ENCODE measurements at regions not wholly inside any gene's neighbourhood (a gene's known extent, or its start where the extent isn't known, plus 50 kb on each side); places are given as distances from the start of the nearest gene placed in this dataset.

DNA sequence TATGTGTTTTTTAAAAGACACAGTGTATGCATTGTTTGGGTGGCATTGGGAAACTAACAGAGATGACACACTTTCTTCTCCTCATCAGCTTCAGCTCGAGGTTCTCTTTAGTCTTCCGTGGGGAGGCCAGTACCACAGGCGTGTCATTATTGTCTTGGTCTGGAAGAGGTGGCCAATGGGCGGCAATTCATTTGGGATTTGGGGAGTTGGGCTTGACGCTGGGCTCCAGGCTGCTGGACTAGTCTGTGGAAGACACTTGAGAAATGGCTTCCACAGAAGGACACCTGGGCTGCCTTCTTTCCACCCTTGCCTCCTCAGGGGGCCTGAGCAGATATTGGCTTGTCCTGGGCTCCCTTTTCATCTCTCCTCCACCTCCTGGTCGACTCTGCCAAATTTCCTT is 192.2 kb downstream of the SH2D4B start:
- peak; percentile 79 for DNase-seq (ENCODE audit: extremely low spot score)
- Histone ChIP-seq H3K4me3 (no peak overlapping the region), H3K27ac (replicated peaks in 1 of 4) (no peak overlapping the region), H3K9me3 (no peaks in the 10 kb centered on the region), H3K4me1 (no peaks in the 10 kb centered on the region), H3K27me3 (no peaks in the 10 kb centered on the region), H3K36me3 (no peaks in the 10 kb centered on the region)
- WGBS = 72% methylated on average over 6 of the region's 6 CpGs
- no peak for TF ChIP-seq POLR2AphosphoS5 (IDR thresholded peaks at IDR 0.05)
- intact Hi-C loops (cut with DNase I) = no loop called here

- H3K4me3 ChIP-seq = no peak overlapping the region
- no peak overlapping the region for H3K27ac ChIP-seq (replicated peaks in 1 of 4)
- WGBS = 53% methylated on average over 2 of the region's 2 CpGs
- H3K27me3 ChIP-seq = no peaks in the 10 kb centered on the region
- H3K4me1 ChIP-seq = no peaks in the 10 kb centered on the region
- intact Hi-C loops (cut with DNase I) = no loop called here
- H3K9me3 ChIP-seq = no peaks in the 10 kb centered on the region
- TF ChIP-seq EP300 (IDR thresholded peaks at IDR 0.05) (no peak), POLR2A (IDR thresholded peaks at IDR 0.05; ENCODE audit: low read depth) (no peak), POLR2AphosphoS5 (IDR thresholded peaks at IDR 0.05) (no peak)
- TF ChIP-seq, protein P1, sequence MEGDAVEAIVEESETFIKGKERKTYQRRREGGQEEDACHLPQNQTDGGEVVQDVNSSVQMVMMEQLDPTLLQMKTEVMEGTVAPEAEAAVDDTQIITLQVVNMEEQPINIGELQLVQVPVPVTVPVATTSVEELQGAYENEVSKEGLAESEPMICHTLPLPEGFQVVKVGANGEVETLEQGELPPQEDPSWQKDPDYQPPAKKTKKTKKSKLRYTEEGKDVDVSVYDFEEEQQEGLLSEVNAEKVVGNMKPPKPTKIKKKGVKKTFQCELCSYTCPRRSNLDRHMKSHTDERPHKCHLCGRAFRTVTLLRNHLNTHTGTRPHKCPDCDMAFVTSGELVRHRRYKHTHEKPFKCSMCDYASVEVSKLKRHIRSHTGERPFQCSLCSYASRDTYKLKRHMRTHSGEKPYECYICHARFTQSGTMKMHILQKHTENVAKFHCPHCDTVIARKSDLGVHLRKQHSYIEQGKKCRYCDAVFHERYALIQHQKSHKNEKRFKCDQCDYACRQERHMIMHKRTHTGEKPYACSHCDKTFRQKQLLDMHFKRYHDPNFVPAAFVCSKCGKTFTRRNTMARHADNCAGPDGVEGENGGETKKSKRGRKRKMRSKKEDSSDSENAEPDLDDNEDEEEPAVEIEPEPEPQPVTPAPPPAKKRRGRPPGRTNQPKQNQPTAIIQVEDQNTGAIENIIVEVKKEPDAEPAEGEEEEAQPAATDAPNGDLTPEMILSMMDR (IDR thresholded peaks at IDR 0.05) = no peak
- DNase-seq (ENCODE audit: extremely low spot score) = peak; percentile 31
- H3K36me3 ChIP-seq = no peaks in the 10 kb centered on the region
Measured at GRCh38 chr10:80730522-80730921, 192.8 kb downstream of the SH2D4B start.

DNA sequence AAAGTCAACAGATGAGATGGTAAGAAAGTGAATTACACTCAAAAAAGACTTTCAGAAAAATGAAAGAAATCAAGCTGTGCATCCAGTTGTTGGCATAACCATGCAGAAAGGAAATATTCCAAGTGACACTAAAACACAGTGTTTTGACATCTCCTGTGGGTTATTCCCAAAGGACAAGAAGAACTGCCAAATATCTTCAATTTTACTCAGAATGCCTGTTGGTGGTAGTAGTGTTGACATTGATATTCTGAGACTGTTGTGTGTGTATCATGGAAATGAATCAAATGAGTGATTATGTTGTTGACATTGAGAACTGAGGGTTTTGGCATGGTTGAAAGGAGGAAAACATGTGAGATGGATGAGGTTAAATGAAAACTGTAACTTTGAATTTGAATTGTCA is 196.9 kb downstream of the SH2D4B start:
- Histone ChIP-seq H3K36me3 (no peaks in the 10 kb centered on the region), H3K27ac (replicated peaks in 1 of 4) (no peak overlapping the region), H3K4me3 (no peak overlapping the region), H3K4me1 (no peaks in the 10 kb centered on the region), H3K27me3 (no peaks in the 10 kb centered on the region), H3K9me3 (no peaks in the 10 kb centered on the region)
- intact Hi-C loops (cut with DNase I) = no loop called here
- DNase-seq (ENCODE audit: extremely low spot score) = no peak
- no peak for TF ChIP-seq EP300 (IDR thresholded peaks at IDR 0.05)

DNA sequence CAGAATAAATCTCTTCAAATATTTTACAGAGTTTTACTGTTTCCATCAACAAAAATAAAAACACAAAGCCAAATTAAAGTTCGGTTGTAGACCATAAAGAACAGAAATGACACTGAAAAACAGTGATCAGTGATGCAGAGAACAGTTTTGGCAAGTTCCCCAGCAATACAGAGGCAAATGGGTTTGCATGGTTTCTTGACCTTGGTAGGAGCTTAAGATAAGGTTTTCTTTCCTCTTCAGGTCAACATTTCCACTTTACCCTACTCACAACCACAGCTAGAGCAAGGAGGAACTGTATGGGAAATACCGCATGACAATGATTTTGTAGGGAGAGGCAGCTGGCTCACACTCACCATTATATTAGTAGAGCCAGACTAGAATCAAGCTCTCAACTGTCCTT is 199.5 kb downstream of the SH2D4B start:
- Histone ChIP-seq H3K4me3 (no peak overlapping the region), H3K4me1 (no peaks in the 10 kb centered on the region), H3K27ac (replicated peaks in 1 of 4) (no peak overlapping the region), H3K9me3 (no peaks in the 10 kb centered on the region), H3K36me3 (no peaks in the 10 kb centered on the region), H3K27me3 (peaks cover 0 to 7% (median 0%) of the 10 kb centered on the region in 4 donors)
- DNase-seq (ENCODE audit: extremely low spot score) = peak; percentile 24
- intact Hi-C loops (cut with DNase I) = no loop called here
- TF ChIP-seq POLR2A (IDR thresholded peaks at IDR 0.05; ENCODE audit: low read depth) = no peak
- TF ChIP-seq POLR2AphosphoS5 (IDR thresholded peaks at IDR 0.05) = no peak
- TF ChIP-seq, protein P1 (IDR thresholded peaks at IDR 0.05) = no peak
- no peak for TF ChIP-seq EP300 (IDR thresholded peaks at IDR 0.05)
- WGBS = 85% methylated on average over 2 of the region's 2 CpGs

GRCh38 chr10:80739328-80739727 is 201.6 kb downstream of the SH2D4B start:
- intact Hi-C loops (cut with DNase I) = no loop called here
- no peak for TF ChIP-seq POLR2AphosphoS5 (IDR thresholded peaks at IDR 0.05)
- TF ChIP-seq, protein P1 (IDR thresholded peaks at IDR 0.05) = no peak

GRCh38 chr10:80739963-80740715 is 202.4 kb downstream of the SH2D4B start:
- Histone ChIP-seq H3K4me1 (no peaks in the 10 kb centered on the region), H3K27me3 (peaks cover 0 to 7% (median 0%) of the 10 kb centered on the region in 4 donors), H3K9me3 (no peaks in the 10 kb centered on the region), H3K27ac (replicated peaks in 1 of 4) (no peak overlapping the region), H3K4me3 (no peak overlapping the region), H3K36me3 (no peaks in the 10 kb centered on the region)
- 84% methylated on average over 18 of the region's 18 CpGs for WGBS
- TF ChIP-seq, protein P1 (IDR thresholded peaks at IDR 0.05) = no peak
- no peak for TF ChIP-seq EP300 (IDR thresholded peaks at IDR 0.05)
- DNase-seq (ENCODE audit: extremely low spot score) = no peak
- intact Hi-C loops (cut with DNase I) = no loop called here

More at GRCh38 chr10:80739328-80739727, 201.6 kb downstream of the SH2D4B start:
- H3K27ac ChIP-seq (replicated peaks in 1 of 4) = no peak overlapping the region
- no peaks in the 10 kb centered on the region for H3K9me3 ChIP-seq
- whole genome bisulfite sequencing = 91% methylated on average over 6 of the region's 6 CpGs
- no peaks in the 10 kb centered on the region for H3K36me3 ChIP-seq
- H3K4me3 ChIP-seq = no peak overlapping the region
- no peaks in the 10 kb centered on the region for H3K4me1 ChIP-seq
- DNase-seq (ENCODE audit: extremely low spot score) = no peak
- peaks cover 0 to 7% (median 0%) of the 10 kb centered on the region in 4 donors for H3K27me3 ChIP-seq

All from esophagus muscularis mucosa (tissue), 4 donors.